ENCODE measurements at regions not wholly inside any gene's neighbourhood (a gene's known extent, or its start where the extent isn't known, plus 50 kb on each side); places are given as distances from the start of the nearest gene placed in this dataset.

DNA sequence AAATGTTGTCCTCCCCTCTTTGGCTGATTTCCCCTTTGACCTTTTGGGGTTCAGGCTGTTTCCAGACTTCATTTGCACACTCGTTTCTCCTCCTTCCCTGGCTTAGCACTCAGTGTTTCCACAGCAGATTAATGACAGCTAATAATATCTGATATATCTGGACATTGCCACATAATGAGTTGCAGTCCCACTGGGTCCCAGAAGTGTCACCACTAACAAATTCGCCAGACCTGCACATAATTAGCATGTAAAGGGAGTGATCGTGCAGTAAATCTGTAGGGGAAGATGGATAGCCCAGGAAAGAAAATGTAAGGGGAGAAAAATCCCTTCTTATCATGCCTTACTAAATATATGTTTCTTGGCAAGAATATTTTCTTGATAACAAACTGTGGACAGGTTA, 922.1 kb downstream of the TFAP2A start:
- Mint-ChIP-seq H3K27me3 (no peaks in the 10 kb centered on the region), H3K27ac (no peak overlapping the region), H3K4me3 (no peak overlapping the region), H3K4me1 (no peaks in the 10 kb centered on the region), H3K9me3 (peaks cover 2 to 21% (median 9%) of the 10 kb centered on the region in 8 donors), H3K36me3 (no peaks in the 10 kb centered on the region)
- DNase-seq, result no peak
- no peak overlapping the region for H3K4me3 ChIP-seq (ENCODE audit: low read length in 2 of 2)
- no peaks in the 10 kb centered on the region for H3K4me1 ChIP-seq (ENCODE audit: insufficient read depth, low read length)
- no peaks in the 10 kb centered on the region for H3K36me3 ChIP-seq (ENCODE audit: insufficient read depth, low read length)
- H3K27ac ChIP-seq (ENCODE audit: low read depth, low read length), result no peak overlapping the region
- CTCF ChIA-PET (ENCODE audit: partially characterized antibody), result no interaction called here
- intact Hi-C loops (cut with micrococcal nuclease), result no loop called here
- H3K9me3 ChIP-seq (ENCODE audit: control insufficient read depth in 1 of 2, low read length in 2 of 2), result no peaks in the 10 kb centered on the region
- H3K27me3 ChIP-seq (ENCODE audit: insufficient read depth, low read length), result no peaks in the 10 kb centered on the region
- POLR2A ChIA-PET (ENCODE audit: partially characterized antibody), result no interaction called here

DNA sequence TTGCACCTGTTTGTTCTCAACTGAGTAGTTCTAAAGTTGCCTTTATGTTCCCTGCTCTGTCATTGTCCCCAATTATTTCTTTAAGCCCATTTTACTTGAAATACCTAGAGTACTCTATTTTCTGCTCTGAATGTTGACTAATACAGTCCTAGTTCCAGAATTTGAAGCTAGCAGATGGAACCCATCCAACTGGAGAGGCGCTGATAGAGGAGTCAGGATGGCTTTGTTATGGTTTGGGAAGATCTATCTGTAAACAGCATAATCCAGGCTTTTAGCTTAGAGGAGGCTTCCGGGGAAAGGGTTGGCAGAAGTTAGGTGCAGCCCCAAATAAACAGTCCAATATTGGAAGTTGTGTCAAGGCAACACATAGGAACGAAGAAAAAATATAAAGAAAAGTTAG, 927.7 kb downstream of the TFAP2A start:
- no peak overlapping the region for H3K27ac ChIP-seq (ENCODE audit: low read depth, low read length)
- Mint-ChIP-seq H3K4me3 (no peak overlapping the region), H3K27me3 (no peaks in the 10 kb centered on the region), H3K9me3 (peaks cover 0 to 8% (median 1%) of the 10 kb centered on the region in 8 donors), H3K36me3 (no peaks in the 10 kb centered on the region), H3K27ac (no peak overlapping the region), H3K4me1 (no peaks in the 10 kb centered on the region)
- ChIA-PET CTCF (ENCODE audit: partially characterized antibody) (no interaction called here), POLR2A (ENCODE audit: partially characterized antibody) (no interaction called here)
- intact Hi-C loops (cut with micrococcal nuclease), result no loop called here
- DNase-seq, result no peak
- no peak overlapping the region for H3K4me3 ChIP-seq (ENCODE audit: low read length in 2 of 2)
- H3K27me3 ChIP-seq (ENCODE audit: insufficient read depth, low read length), result no peaks in the 10 kb centered on the region
- H3K9me3 ChIP-seq (ENCODE audit: control insufficient read depth in 1 of 2, low read length in 2 of 2), result no peaks in the 10 kb centered on the region
- H3K4me1 ChIP-seq (ENCODE audit: insufficient read depth, low read length), result no peaks in the 10 kb centered on the region
- H3K36me3 ChIP-seq (ENCODE audit: insufficient read depth, low read length), result no peaks in the 10 kb centered on the region

DNA sequence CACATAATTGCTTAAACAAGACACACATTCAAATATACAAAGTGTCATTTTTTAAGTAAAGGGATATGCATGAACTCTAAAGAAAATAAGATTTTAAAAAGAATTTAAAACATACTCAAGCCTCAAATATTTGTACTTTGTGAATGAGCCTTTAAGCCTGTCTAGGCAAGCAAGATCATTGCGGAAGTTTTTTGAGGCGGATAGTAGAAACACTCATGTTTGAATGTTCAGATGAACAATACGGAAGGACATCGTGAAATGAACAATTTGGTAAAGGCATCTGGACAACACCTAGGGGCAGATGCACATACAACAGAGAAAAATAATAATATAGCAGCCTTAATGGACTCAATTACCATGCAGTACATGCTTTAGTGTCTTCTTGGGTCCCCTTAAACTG, 928.9 kb downstream of the TFAP2A start:
- no peak overlapping the region for H3K27ac ChIP-seq (ENCODE audit: low read depth, low read length)
- intact Hi-C loops (cut with micrococcal nuclease), result no loop called here
- H3K27me3 ChIP-seq (ENCODE audit: insufficient read depth, low read length), result no peaks in the 10 kb centered on the region
- Mint-ChIP-seq H3K4me1 (no peaks in the 10 kb centered on the region), H3K9me3 (peaks cover 0 to 9% (median 3%) of the 10 kb centered on the region in 8 donors), H3K36me3 (no peaks in the 10 kb centered on the region), H3K27me3 (no peaks in the 10 kb centered on the region), H3K4me3 (no peak overlapping the region), H3K27ac (no peak overlapping the region)
- H3K9me3 ChIP-seq (ENCODE audit: control insufficient read depth in 1 of 2, low read length in 2 of 2), result no peaks in the 10 kb centered on the region
- no peak overlapping the region for H3K4me3 ChIP-seq (ENCODE audit: low read length in 2 of 2)
- ChIA-PET CTCF (ENCODE audit: partially characterized antibody) (no interaction called here), POLR2A (ENCODE audit: partially characterized antibody) (no interaction called here)
- no peaks in the 10 kb centered on the region for H3K4me1 ChIP-seq (ENCODE audit: insufficient read depth, low read length)
- no peaks in the 10 kb centered on the region for H3K36me3 ChIP-seq (ENCODE audit: insufficient read depth, low read length)
- no peak for DNase-seq

DNA sequence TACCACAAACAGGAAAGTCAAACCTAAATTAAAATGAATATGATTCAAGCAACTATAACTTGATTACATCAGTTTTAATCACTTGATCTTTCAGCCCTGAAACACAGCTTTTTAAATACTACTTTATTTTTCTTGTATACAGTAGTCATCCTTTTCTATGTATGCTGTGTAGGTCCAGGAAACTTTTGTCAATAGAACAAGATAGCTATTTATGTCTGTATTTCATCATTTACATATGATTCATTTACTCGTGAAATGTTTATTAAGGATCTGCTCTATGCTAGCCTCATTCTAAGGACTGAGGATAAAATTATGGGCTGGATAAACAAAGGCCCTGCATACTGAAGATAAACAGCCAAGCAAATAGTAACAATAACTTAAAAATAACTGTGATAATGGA, 930.2 kb downstream of the TFAP2A start:
- intact Hi-C loops (cut with micrococcal nuclease), result no loop called here
- Histone ChIP-seq H3K36me3 (ENCODE audit: insufficient read depth, low read length) (no peaks in the 10 kb centered on the region), H3K4me3 (ENCODE audit: low read length in 2 of 2) (no peak overlapping the region), H3K9me3 (ENCODE audit: control insufficient read depth in 1 of 2, low read length in 2 of 2) (no peaks in the 10 kb centered on the region), H3K27ac (ENCODE audit: low read depth, low read length) (no peak overlapping the region), H3K4me1 (ENCODE audit: insufficient read depth, low read length) (no peaks in the 10 kb centered on the region), H3K27me3 (ENCODE audit: insufficient read depth, low read length) (no peaks in the 10 kb centered on the region)
- no peak for DNase-seq
- Mint-ChIP-seq H3K27me3 (no peaks in the 10 kb centered on the region), H3K4me1 (no peaks in the 10 kb centered on the region), H3K9me3 (peaks cover 0 to 8% (median 3%) of the 10 kb centered on the region in 8 donors), H3K36me3 (no peaks in the 10 kb centered on the region), H3K4me3 (no peak overlapping the region), H3K27ac (no peak overlapping the region)
- CTCF ChIA-PET (ENCODE audit: partially characterized antibody), result no interaction called here
- POLR2A ChIA-PET (ENCODE audit: partially characterized antibody), result no interaction called here

DNA sequence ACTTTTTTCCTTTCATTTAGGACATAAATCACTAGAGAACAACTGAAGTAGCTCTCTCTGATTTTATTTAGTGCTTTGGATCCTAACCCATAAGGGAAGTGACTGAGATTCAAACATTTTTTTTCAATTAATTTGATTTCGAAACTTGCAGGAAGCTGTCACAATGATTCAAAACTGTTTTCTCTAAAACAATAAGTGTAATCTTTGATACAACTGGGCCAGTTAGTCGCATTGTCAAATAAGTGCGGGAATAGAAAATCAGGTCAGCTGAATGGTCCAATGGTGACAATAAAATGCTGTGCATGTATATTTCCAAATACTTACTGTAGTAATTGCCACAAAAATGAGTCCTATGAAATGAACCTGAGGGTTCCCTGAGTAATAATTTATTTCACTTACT, 930.8 kb downstream of the TFAP2A start:
- Mint-ChIP-seq H3K4me3 (no peak overlapping the region), H3K36me3 (no peaks in the 10 kb centered on the region), H3K27ac (no peak overlapping the region), H3K4me1 (no peaks in the 10 kb centered on the region), H3K27me3 (no peaks in the 10 kb centered on the region), H3K9me3 (peaks cover 0 to 10% (median 3%) of the 10 kb centered on the region in 8 donors)
- ChIA-PET POLR2A (ENCODE audit: partially characterized antibody) (no interaction called here), CTCF (ENCODE audit: partially characterized antibody) (no interaction called here)
- no peaks in the 10 kb centered on the region for H3K4me1 ChIP-seq (ENCODE audit: insufficient read depth, low read length)
- H3K27me3 ChIP-seq (ENCODE audit: insufficient read depth, low read length), result no peaks in the 10 kb centered on the region
- DNase-seq, result no peak
- H3K27ac ChIP-seq (ENCODE audit: low read depth, low read length), result no peak overlapping the region
- H3K4me3 ChIP-seq (ENCODE audit: low read length in 2 of 2), result no peak overlapping the region
- no peaks in the 10 kb centered on the region for H3K36me3 ChIP-seq (ENCODE audit: insufficient read depth, low read length)
- intact Hi-C loops (cut with micrococcal nuclease), result no loop called here
- no peaks in the 10 kb centered on the region for H3K9me3 ChIP-seq (ENCODE audit: control insufficient read depth in 1 of 2, low read length in 2 of 2)

DNA sequence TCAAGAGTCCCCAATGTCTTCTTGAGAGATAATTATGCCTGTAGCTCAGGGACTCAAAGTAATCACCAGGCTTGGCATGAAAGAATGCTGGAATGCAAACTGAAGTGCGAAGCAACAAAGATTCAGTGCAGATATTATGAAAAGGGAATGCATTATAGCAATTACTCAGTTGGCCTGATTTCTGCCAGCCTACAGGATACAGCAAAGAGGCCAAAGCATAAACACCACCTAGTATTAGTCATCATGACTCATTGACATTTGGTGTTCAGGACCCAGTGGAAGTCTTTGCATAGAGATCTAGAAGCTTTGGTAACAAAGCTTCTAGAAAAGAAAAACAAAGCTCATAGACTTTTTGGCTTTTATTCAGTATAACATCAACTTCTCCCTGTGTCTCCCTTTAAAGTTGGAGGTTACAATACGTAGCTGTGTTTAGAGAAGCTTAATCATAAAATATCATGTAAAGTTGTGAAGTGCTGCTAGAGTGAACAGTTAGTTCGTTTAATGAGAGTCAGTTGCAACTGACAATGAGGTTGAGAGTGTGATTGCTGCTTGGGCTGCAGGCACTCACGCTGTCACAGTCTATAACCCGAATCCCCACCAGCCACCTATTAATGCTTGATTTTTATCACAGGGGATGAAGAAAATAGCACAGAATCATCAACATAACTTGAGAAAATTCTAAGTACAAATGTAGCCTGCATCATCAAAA, 932.7 kb downstream of the TFAP2A start:
- CTCF ChIA-PET (ENCODE audit: partially characterized antibody), result no interaction called here

DNA sequence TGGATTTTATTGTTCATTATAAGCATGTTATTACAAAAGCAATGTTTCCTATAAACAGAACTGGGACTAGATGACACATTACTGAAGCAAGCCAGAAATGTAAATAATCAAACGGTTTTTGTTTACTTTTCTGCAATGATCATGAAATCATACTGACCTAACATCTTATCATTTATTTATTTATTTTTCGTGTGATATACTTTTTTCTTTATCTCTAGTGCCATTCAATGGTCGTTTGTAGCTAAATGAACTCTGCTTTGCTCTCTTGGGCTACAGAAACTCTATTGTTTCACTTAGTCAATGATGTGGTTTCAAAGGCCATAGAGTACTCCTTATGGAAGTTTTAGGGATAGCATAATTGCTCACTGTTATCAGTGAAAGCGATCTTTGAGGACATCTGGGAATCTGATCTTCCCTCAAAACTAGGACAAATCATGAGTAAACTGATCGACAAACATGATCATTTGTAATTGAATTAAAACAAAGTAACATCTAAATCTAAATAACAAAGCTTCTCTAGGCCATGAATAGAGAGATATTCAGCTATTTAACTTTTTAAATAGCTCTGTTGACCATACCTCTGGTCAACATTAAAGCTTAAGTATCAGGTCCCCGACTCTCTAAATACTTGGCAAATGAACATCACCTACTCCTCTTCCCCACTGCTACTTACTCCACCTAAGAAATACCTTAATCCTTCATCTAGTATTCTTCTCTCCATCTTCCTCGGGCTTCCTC, 933.4 kb downstream of the TFAP2A start:
- H3K27ac Mint-ChIP-seq, result no peak overlapping the region

More for the DNA sequence above, 932.7 kb downstream of the TFAP2A start:
- no peak overlapping the region for H3K27ac Mint-ChIP-seq
- Histone ChIP-seq H3K4me3 (ENCODE audit: low read length in 2 of 2) (no peak overlapping the region), H3K27me3 (ENCODE audit: insufficient read depth, low read length) (no peaks in the 10 kb centered on the region), H3K27ac (ENCODE audit: low read depth, low read length) (no peak overlapping the region), H3K36me3 (ENCODE audit: insufficient read depth, low read length) (no peaks in the 10 kb centered on the region), H3K4me1 (ENCODE audit: insufficient read depth, low read length) (no peaks in the 10 kb centered on the region), H3K9me3 (ENCODE audit: control insufficient read depth in 1 of 2, low read length in 2 of 2) (no peaks in the 10 kb centered on the region)
- intact Hi-C loops (cut with micrococcal nuclease), result no loop called here
- POLR2A ChIA-PET (ENCODE audit: partially characterized antibody), result no interaction called here
- no peaks in the 10 kb centered on the region for H3K4me1 Mint-ChIP-seq
- H3K36me3 Mint-ChIP-seq, result no peaks in the 10 kb centered on the region
- peaks cover 0 to 11% (median 5%) of the 10 kb centered on the region in 8 donors for H3K9me3 Mint-ChIP-seq
- H3K27me3 Mint-ChIP-seq, result no peaks in the 10 kb centered on the region
- no peak overlapping the region for H3K4me3 Mint-ChIP-seq
- DNase-seq, result no peak

More for the DNA sequence above, 933.4 kb downstream of the TFAP2A start:
- no peaks in the 10 kb centered on the region for H3K9me3 ChIP-seq (ENCODE audit: control insufficient read depth in 1 of 2, low read length in 2 of 2)
- H3K27me3 ChIP-seq (ENCODE audit: insufficient read depth, low read length), result no peaks in the 10 kb centered on the region
- peaks cover 0 to 9% (median 5%) of the 10 kb centered on the region in 8 donors for H3K9me3 Mint-ChIP-seq
- H3K27ac ChIP-seq (ENCODE audit: low read depth, low read length), result no peak overlapping the region
- no peaks in the 10 kb centered on the region for H3K4me1 ChIP-seq (ENCODE audit: insufficient read depth, low read length)
- H3K36me3 Mint-ChIP-seq, result no peaks in the 10 kb centered on the region
- intact Hi-C loops (cut with micrococcal nuclease), result no loop called here
- no peak overlapping the region for H3K4me3 Mint-ChIP-seq
- ChIA-PET CTCF (ENCODE audit: partially characterized antibody) (no interaction called here), POLR2A (ENCODE audit: partially characterized antibody) (no interaction called here)
- no peaks in the 10 kb centered on the region for H3K4me1 Mint-ChIP-seq
- no peaks in the 10 kb centered on the region for H3K27me3 Mint-ChIP-seq
- no peak overlapping the region for H3K4me3 ChIP-seq (ENCODE audit: low read length in 2 of 2)
- no peak for DNase-seq
- H3K36me3 ChIP-seq (ENCODE audit: insufficient read depth, low read length), result no peaks in the 10 kb centered on the region
